Parathyroid adenoma (tissue), 2 donors: ENCODE measurements at regions not wholly inside any gene's neighbourhood (a gene's known extent, or its start where the extent isn't known, plus 50 kb on each side); places are given as distances from the start of the nearest gene placed in this dataset.

Experiments
- H2AFZ ChIP-seq: fragments of 300-600 bp; sonication (generic); one replicate; pipeline ENCODE4 v1.7.0; 2017; ENCODE audit warnings: antibody characterized with exemption, mild to moderate bottlenecking
- H3K27ac ChIP-seq: fragments of 300-600 bp; sonication (generic); one replicate; pipeline ENCODE4 v1.7.0; 2017
- H3K27me3 ChIP-seq: fragments of 300-600 bp; sonication (generic); one replicate; pipeline ENCODE4 v1.7.0; 2017; ENCODE audit warnings: low read length; ENCODE audit not compliant: control insufficient read depth, insufficient read depth
- H3K36me3 ChIP-seq: fragments of 300-600 bp; sonication (generic); one replicate; pipeline ENCODE4 v1.7.0; 2017; ENCODE audit warnings: low read length; ENCODE audit not compliant: control insufficient read depth, insufficient read depth
- H3K4me1 ChIP-seq: fragments of 300-600 bp; sonication (generic); one replicate; pipeline ENCODE4 v1.7.0; 2017; ENCODE audit warnings: control low read depth
- H3K4me2 ChIP-seq: fragments of 300-600 bp; sonication (generic); one replicate; pipeline ENCODE4 v1.7.0; 2017; ENCODE audit warnings: low read length
- H3K4me3 ChIP-seq: fragments of 300-600 bp; sonication (generic); one replicate; pipeline ENCODE4 v1.7.0; 2017; ENCODE audit warnings: low read depth, low read length
- H3K79me2 ChIP-seq: fragments of 300-600 bp; sonication (generic); one replicate; pipeline ENCODE4 v1.7.0; 2017; ENCODE audit warnings: control low read depth
- H3K9ac ChIP-seq: fragments of 300-600 bp; sonication (generic); one replicate; pipeline ENCODE4 v1.7.0; 2017; ENCODE audit warnings: mild to moderate bottlenecking
- H3K9me3 ChIP-seq: fragments of 300-600 bp; sonication (generic); one replicate; pipeline ENCODE4 v1.7.0; 2017; ENCODE audit warnings: low read length; ENCODE audit not compliant: control insufficient read depth
- CTCF ChIP-seq: fragments of 300-600 bp; sonication (generic); IDR thresholded peaks from one replicate; pipeline ENCODE4 v1.7.0; 2017; ENCODE audit warnings: antibody characterized with exemption, mild to moderate bottlenecking
- donor health status: primary hyperparathyroidism.

- H3K9me3 ChIP-seq, result no peaks in the 10 kb centered on the region
- peaks cover 5% of the 10 kb centered on the region for H3K4me1 ChIP-seq
- H3K9ac ChIP-seq, result no peak overlapping the region
- H3K36me3 ChIP-seq, result no peaks in the 10 kb centered on the region
- H2AFZ ChIP-seq, result no peak overlapping the region
- no peak for TF ChIP-seq CTCF
- no peak overlapping the region for H3K4me3 ChIP-seq
- H3K27me3 ChIP-seq, result no peaks in the 10 kb centered on the region
- no peak overlapping the region for H3K4me2 ChIP-seq
- no peaks in the 10 kb centered on the region for H3K79me2 ChIP-seq
- no peak overlapping the region for H3K27ac ChIP-seq
These were observed 101.3 kb downstream of the SNX5 start for GRCh38 chr20:17867131-17867925.

GRCh38 chr20:17866234-17867001, 102.2 kb downstream of the SNX5 start:
- Histone ChIP-seq H3K79me2 (no peaks in the 10 kb centered on the region), H3K9me3 (no peaks in the 10 kb centered on the region), H3K9ac (no peak overlapping the region), H3K27ac (no peak overlapping the region), H3K27me3 (no peaks in the 10 kb centered on the region), H3K36me3 (no peaks in the 10 kb centered on the region), H2AFZ (no peak overlapping the region), H3K4me3 (no peak overlapping the region), H3K4me2 (no peak overlapping the region), H3K4me1 (peaks cover 5% of the 10 kb centered on the region)
- TF ChIP-seq CTCF, result no peak

- H3K9ac ChIP-seq, result no peak overlapping the region
These were observed 104.9 kb downstream of the SNX5 start for GRCh38 chr20:17863577-17864292.

GRCh38 chr20:17863209-17863576, 105.4 kb downstream of the SNX5 start:
- Histone ChIP-seq H3K27me3 (no peaks in the 10 kb centered on the region), H3K9ac (no peak overlapping the region), H3K4me1 (peaks cover 13% of the 10 kb centered on the region), H3K4me3 (no peak overlapping the region), H3K9me3 (no peaks in the 10 kb centered on the region), H3K4me2 (no peak overlapping the region), H2AFZ (peak overlapping the region; percentile 34), H3K79me2 (no peaks in the 10 kb centered on the region), H3K36me3 (no peaks in the 10 kb centered on the region), H3K27ac (no peak overlapping the region)
- no peak for TF ChIP-seq CTCF

More at GRCh38 chr20:17863577-17864292, 104.9 kb downstream of the SNX5 start:
- Histone ChIP-seq H3K79me2 (no peaks in the 10 kb centered on the region), H3K27me3 (no peaks in the 10 kb centered on the region), H3K27ac (no peak overlapping the region), H3K4me3 (no peak overlapping the region), H3K4me1 (peaks cover 13% of the 10 kb centered on the region), H3K36me3 (no peaks in the 10 kb centered on the region), H2AFZ (peak overlapping the region; percentile 34), H3K9me3 (no peaks in the 10 kb centered on the region), H3K4me2 (no peak overlapping the region)
- TF ChIP-seq CTCF, result no peak
